Immature natural killer cell (primary cell): ENCODE measurements at regions not wholly inside any gene's neighbourhood (a gene's known extent, or its start where the extent isn't known, plus 50 kb on each side); places are given as distances from the start of the nearest gene placed in this dataset.

Source experiments
- DNase-seq, 3 donors: peaks; one replicate each; pipeline ENCODE4 v3.0.0; 2022; ENCODE audit warnings: mixed read lengths in 1 of 3
- H3K27ac Mint-ChIP-seq, 6 donors: one replicate each; pipeline ENCODE4 v1.8.0; 2020; ENCODE audit warnings: mixed read lengths in 6 of 6, mild to moderate bottlenecking in 5 of 6, inconsistent platforms in 4 of 6, moderate library complexity in 3 of 6
- H3K27me3 Mint-ChIP-seq, 3 donors: one replicate each; pipeline ENCODE4 v1.8.0; 2020 to 2021; ENCODE audit warnings: low read depth in 3 of 3, mild to moderate bottlenecking in 3 of 3, mixed read lengths in 3 of 3, moderate library complexity in 3 of 3, inconsistent platforms in 1 of 3
- H3K36me3 Mint-ChIP-seq, 3 donors: one replicate each; pipeline ENCODE4 v1.8.0; 2020; ENCODE audit warnings: mixed read lengths in 3 of 3, inconsistent platforms in 2 of 3, mild to moderate bottlenecking in 2 of 3
- H3K4me1 Mint-ChIP-seq, 2 donors: one replicate each; pipeline ENCODE4 v1.8.0; 2020; ENCODE audit warnings: inconsistent platforms in 2 of 2, mild to moderate bottlenecking in 2 of 2, mixed read lengths in 2 of 2, moderate library complexity in 1 of 2
- H3K4me3 Mint-ChIP-seq, 5 donors: one replicate each; pipeline ENCODE4 v1.8.0; 2020; ENCODE audit warnings: mild to moderate bottlenecking in 5 of 5, mixed read lengths in 5 of 5, inconsistent platforms in 3 of 5, moderate library complexity in 3 of 5
- H3K9me3 Mint-ChIP-seq, 6 donors: one replicate each; pipeline ENCODE4 v1.8.0; 2020; ENCODE audit warnings: mild to moderate bottlenecking in 6 of 6, mixed read lengths in 6 of 6, inconsistent platforms in 4 of 6, moderate library complexity in 3 of 6

- Mint-ChIP-seq H3K36me3 (no peaks in the 10 kb centered on the region), H3K27me3 (peaks cover 0 to 8% (median 3%) of the 10 kb centered on the region in 3 donors), H3K9me3 (no peaks in the 10 kb centered on the region), H3K4me3 (no peak overlapping the region), H3K4me1 (no peaks in the 10 kb centered on the region), H3K27ac (no peak overlapping the region)
- no peak for DNase-seq
Measured at GRCh38 chr5:36374266-36374862, 72.7 kb upstream of the RANBP3L start.

- DNase-seq: no peak
- Mint-ChIP-seq H3K27ac (no peak overlapping the region), H3K9me3 (no peaks in the 10 kb centered on the region), H3K4me3 (no peak overlapping the region), H3K4me1 (no peaks in the 10 kb centered on the region), H3K36me3 (no peaks in the 10 kb centered on the region), H3K27me3 (peaks cover 2 to 5% (median 4%) of the 10 kb centered on the region in 3 donors)
Measured at GRCh38 chr5:36377192-36377591, 75.5 kb upstream of the RANBP3L start.

- Mint-ChIP-seq H3K27me3 (peaks cover 2 to 5% (median 4%) of the 10 kb centered on the region in 3 donors), H3K4me3 (no peak overlapping the region), H3K36me3 (no peaks in the 10 kb centered on the region), H3K4me1 (no peaks in the 10 kb centered on the region), H3K27ac (no peak overlapping the region), H3K9me3 (no peaks in the 10 kb centered on the region)
- DNase-seq: no peak
Measured at GRCh38 chr5:36378551-36378950, 76.8 kb upstream of the RANBP3L start.

GRCh38 chr5:36382890-36383289, 81.2 kb upstream of the RANBP3L start:
- no peak overlapping the region for H3K4me3 Mint-ChIP-seq
- no peak overlapping the region for H3K27ac Mint-ChIP-seq
- DNase-seq: no peak
- no peaks in the 10 kb centered on the region for H3K4me1 Mint-ChIP-seq
- peaks cover 3 to 4% (median 4%) of the 10 kb centered on the region in 3 donors for H3K27me3 Mint-ChIP-seq
- H3K9me3 Mint-ChIP-seq: no peaks in the 10 kb centered on the region
- H3K36me3 Mint-ChIP-seq: no peaks in the 10 kb centered on the region

- peaks cover 2 to 4% (median 3%) of the 10 kb centered on the region in 3 donors for H3K27me3 Mint-ChIP-seq
- H3K4me3 Mint-ChIP-seq: no peak overlapping the region
- H3K9me3 Mint-ChIP-seq: no peaks in the 10 kb centered on the region
- no peaks in the 10 kb centered on the region for H3K36me3 Mint-ChIP-seq
- no peak for DNase-seq
- no peak overlapping the region for H3K27ac Mint-ChIP-seq
- H3K4me1 Mint-ChIP-seq: no peaks in the 10 kb centered on the region
Measured at GRCh38 chr5:36383942-36384341, 82.2 kb upstream of the RANBP3L start.

- DNase-seq: no peak
- Mint-ChIP-seq H3K36me3 (no peaks in the 10 kb centered on the region), H3K9me3 (no peaks in the 10 kb centered on the region), H3K27me3 (peaks cover 0 to 8% (median 2%) of the 10 kb centered on the region in 3 donors), H3K4me1 (no peaks in the 10 kb centered on the region), H3K4me3 (no peak overlapping the region), H3K27ac (no peak overlapping the region)
Measured at GRCh38 chr5:36384845-36385244, 83.1 kb upstream of the RANBP3L start.

GRCh38 chr5:36385495-36385894, 83.8 kb upstream of the RANBP3L start:
- Mint-ChIP-seq H3K4me1 (no peaks in the 10 kb centered on the region), H3K27me3 (peaks cover 2 to 8% (median 4%) of the 10 kb centered on the region in 3 donors), H3K36me3 (no peaks in the 10 kb centered on the region), H3K4me3 (no peak overlapping the region), H3K9me3 (no peaks in the 10 kb centered on the region), H3K27ac (no peak overlapping the region)
- DNase-seq: no peak

- Mint-ChIP-seq H3K4me1 (no peaks in the 10 kb centered on the region), H3K27me3 (peaks cover 3 to 10% (median 8%) of the 10 kb centered on the region in 3 donors), H3K36me3 (no peaks in the 10 kb centered on the region), H3K9me3 (peaks cover 0 to 4% (median 0%) of the 10 kb centered on the region in 6 donors), H3K27ac (no peak overlapping the region), H3K4me3 (no peak overlapping the region)
- DNase-seq: no peak
Measured at GRCh38 chr5:36388288-36388687, 86.6 kb upstream of the RANBP3L start.

GRCh38 chr5:36389245-36389644, 87.5 kb upstream of the RANBP3L start:
- DNase-seq: no peak
- peaks cover 0 to 7% (median 0%) of the 10 kb centered on the region in 6 donors for H3K9me3 Mint-ChIP-seq
- H3K36me3 Mint-ChIP-seq: no peaks in the 10 kb centered on the region
- no peak overlapping the region for H3K4me3 Mint-ChIP-seq
- no peaks in the 10 kb centered on the region for H3K4me1 Mint-ChIP-seq
- H3K27me3 Mint-ChIP-seq: peaks cover 3 to 10% (median 8%) of the 10 kb centered on the region in 3 donors
- no peak overlapping the region for H3K27ac Mint-ChIP-seq

- Mint-ChIP-seq H3K27ac (no peak overlapping the region), H3K36me3 (no peaks in the 10 kb centered on the region), H3K4me3 (no peak overlapping the region), H3K27me3 (peaks cover 3 to 10% (median 6%) of the 10 kb centered on the region in 3 donors), H3K4me1 (no peaks in the 10 kb centered on the region), H3K9me3 (peaks cover 0 to 7% (median 0%) of the 10 kb centered on the region in 6 donors)
- no peak for DNase-seq
Measured at GRCh38 chr5:36390640-36391039, 88.9 kb upstream of the RANBP3L start.

- H3K4me3 Mint-ChIP-seq: no peak overlapping the region
- DNase-seq: no peak
- H3K36me3 Mint-ChIP-seq: no peaks in the 10 kb centered on the region
- peaks cover 0 to 7% (median 0%) of the 10 kb centered on the region in 6 donors for H3K9me3 Mint-ChIP-seq
- H3K4me1 Mint-ChIP-seq: no peaks in the 10 kb centered on the region
- peaks cover 3 to 10% (median 10%) of the 10 kb centered on the region in 3 donors for H3K27me3 Mint-ChIP-seq
- no peak overlapping the region for H3K27ac Mint-ChIP-seq
Measured at GRCh38 chr5:36392186-36392585, 90.5 kb upstream of the RANBP3L start.

- Mint-ChIP-seq H3K36me3 (no peaks in the 10 kb centered on the region), H3K9me3 (peaks cover 0 to 7% (median 0%) of the 10 kb centered on the region in 6 donors), H3K4me3 (no peak overlapping the region), H3K27me3 (peaks cover 3 to 10% (median 10%) of the 10 kb centered on the region in 3 donors), H3K27ac (no peak overlapping the region), H3K4me1 (no peaks in the 10 kb centered on the region)
- no peak for DNase-seq
Measured at GRCh38 chr5:36392818-36393217, 91.1 kb upstream of the RANBP3L start.

GRCh38 chr5:36393656-36394428, 92.1 kb upstream of the RANBP3L start:
- Mint-ChIP-seq H3K27me3 (peaks cover 3 to 10% (median 10%) of the 10 kb centered on the region in 3 donors), H3K4me3 (no peak overlapping the region), H3K27ac (no peak overlapping the region), H3K4me1 (no peaks in the 10 kb centered on the region), H3K9me3 (peaks cover 0 to 7% (median 0%) of the 10 kb centered on the region in 6 donors), H3K36me3 (no peaks in the 10 kb centered on the region)
- DNase-seq: no peak

GRCh38 chr5:36395260-36395659, 93.6 kb upstream of the RANBP3L start:
- H3K27me3 Mint-ChIP-seq: peaks cover 3 to 8% (median 4%) of the 10 kb centered on the region in 3 donors
- H3K4me1 Mint-ChIP-seq: no peaks in the 10 kb centered on the region
- peaks cover 0 to 7% (median 0%) of the 10 kb centered on the region in 6 donors for H3K9me3 Mint-ChIP-seq
- no peak overlapping the region for H3K4me3 Mint-ChIP-seq
- no peak overlapping the region for H3K27ac Mint-ChIP-seq
- H3K36me3 Mint-ChIP-seq: no peaks in the 10 kb centered on the region
- no peak for DNase-seq
